ENCODE measurements at regions not wholly inside any gene's neighbourhood (a gene's known extent, or its start where the extent isn't known, plus 50 kb on each side); places are given as distances from the start of the nearest gene placed in this dataset.

DNA sequence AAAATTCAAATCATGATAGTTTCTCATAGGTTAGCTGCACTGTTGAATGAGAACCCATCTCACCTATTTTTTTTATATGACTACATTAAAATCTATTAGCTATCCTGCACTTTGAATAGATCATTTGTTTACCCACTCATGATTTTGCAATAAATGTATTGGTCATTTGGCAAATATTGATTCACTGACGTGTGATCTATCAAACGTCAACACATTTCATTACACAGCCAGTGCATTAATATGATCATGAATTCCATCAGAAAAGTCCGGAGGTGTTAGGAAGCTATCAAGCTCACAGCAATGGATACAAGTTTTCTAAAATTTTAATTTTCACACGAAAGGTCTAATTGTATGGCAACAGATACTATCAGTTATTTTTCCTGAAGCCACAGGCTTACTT lies 128.2 kb upstream of the ID2 start:
- Histone ChIP-seq H3K9ac (ENCODE audit: low read length) (no peak overlapping the region), H3K9me3 (replicated peaks; ENCODE audit: insufficient read depth, low read length) (no peaks in the 10 kb centered on the region), H3K27ac (ENCODE audit: low read length) (no peak overlapping the region)

DNA sequence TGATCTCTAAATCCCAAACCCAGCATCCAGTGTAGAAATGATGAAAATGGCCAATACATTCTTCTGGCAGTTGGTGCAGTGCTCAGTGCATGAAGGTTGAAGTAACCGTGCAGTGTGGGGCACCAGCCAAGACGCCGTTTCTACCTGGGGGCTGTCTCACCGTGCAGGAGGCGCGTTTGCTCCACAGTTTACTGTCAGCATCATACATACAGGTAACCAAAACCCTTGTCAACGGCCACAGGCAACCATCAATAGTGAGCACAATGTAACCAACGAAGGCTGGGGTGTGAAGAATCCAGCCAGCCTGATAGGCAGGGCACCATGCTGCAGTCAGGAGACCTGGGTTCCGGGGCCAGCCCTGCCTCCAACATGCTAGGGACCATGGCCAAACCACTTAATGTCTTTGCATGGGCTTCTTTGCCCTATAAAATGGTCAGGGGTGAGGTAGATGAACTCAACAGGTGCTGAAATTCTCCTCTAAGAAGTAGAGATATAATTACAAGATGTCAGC lies 127.5 kb upstream of the ID2 start:
- H3K9me2 ChIP-seq (replicated peaks; ENCODE audit: insufficient read depth, low read length): no peaks in the 10 kb centered on the region
- H3K79me2 ChIP-seq (ENCODE audit: low read length): no peaks in the 10 kb centered on the region
- no peak overlapping the region for H2AFZ ChIP-seq (ENCODE audit: low read length)
- no peaks in the 10 kb centered on the region for H3K36me3 ChIP-seq (replicated peaks; ENCODE audit: insufficient read depth, low read length)
- H4K20me1 ChIP-seq (ENCODE audit: insufficient read depth, low read length): no peaks in the 10 kb centered on the region
- H3F3A ChIP-seq (ENCODE audit: insufficient read depth, low read length): no peaks in the 10 kb centered on the region
- DNase-seq: no peak
- H3K27me3 ChIP-seq (replicated peaks; ENCODE audit: insufficient read depth, low read length): no peaks in the 10 kb centered on the region
- no peak overlapping the region for H3K4me3 ChIP-seq (ENCODE audit: low read length)
- H3K9ac ChIP-seq (ENCODE audit: low read length): no peak overlapping the region
- TF ChIP-seq, protein P1, sequence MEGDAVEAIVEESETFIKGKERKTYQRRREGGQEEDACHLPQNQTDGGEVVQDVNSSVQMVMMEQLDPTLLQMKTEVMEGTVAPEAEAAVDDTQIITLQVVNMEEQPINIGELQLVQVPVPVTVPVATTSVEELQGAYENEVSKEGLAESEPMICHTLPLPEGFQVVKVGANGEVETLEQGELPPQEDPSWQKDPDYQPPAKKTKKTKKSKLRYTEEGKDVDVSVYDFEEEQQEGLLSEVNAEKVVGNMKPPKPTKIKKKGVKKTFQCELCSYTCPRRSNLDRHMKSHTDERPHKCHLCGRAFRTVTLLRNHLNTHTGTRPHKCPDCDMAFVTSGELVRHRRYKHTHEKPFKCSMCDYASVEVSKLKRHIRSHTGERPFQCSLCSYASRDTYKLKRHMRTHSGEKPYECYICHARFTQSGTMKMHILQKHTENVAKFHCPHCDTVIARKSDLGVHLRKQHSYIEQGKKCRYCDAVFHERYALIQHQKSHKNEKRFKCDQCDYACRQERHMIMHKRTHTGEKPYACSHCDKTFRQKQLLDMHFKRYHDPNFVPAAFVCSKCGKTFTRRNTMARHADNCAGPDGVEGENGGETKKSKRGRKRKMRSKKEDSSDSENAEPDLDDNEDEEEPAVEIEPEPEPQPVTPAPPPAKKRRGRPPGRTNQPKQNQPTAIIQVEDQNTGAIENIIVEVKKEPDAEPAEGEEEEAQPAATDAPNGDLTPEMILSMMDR (IDR thresholded peaks at IDR 0.05; ENCODE audit: low read length): no peak
- TF ChIP-seq EZH2 (optimal IDR thresholded peaks at IDR 0.05; ENCODE audit: low read depth, low read length) (no peak), EZH2phosphoT487 (IDR thresholded peaks at IDR 0.05; ENCODE audit: low read length) (no peak)
- H3K9me3 ChIP-seq (replicated peaks; ENCODE audit: insufficient read depth, low read length): no peaks in the 10 kb centered on the region
- H3K4me1 ChIP-seq (ENCODE audit: low read length): no peaks in the 10 kb centered on the region
- no peak overlapping the region for H3K4me2 ChIP-seq (ENCODE audit: low read depth, low read length)
- H3K27ac ChIP-seq (ENCODE audit: low read length): no peak overlapping the region

More for the DNA sequence above, 128.2 kb upstream of the ID2 start:
- no peak overlapping the region for H2AFZ ChIP-seq (ENCODE audit: low read length)
- no peaks in the 10 kb centered on the region for H3F3A ChIP-seq (ENCODE audit: insufficient read depth, low read length)
- no peak overlapping the region for H3K4me3 ChIP-seq (ENCODE audit: low read length)
- no peak for DNase-seq
- no peaks in the 10 kb centered on the region for H3K27me3 ChIP-seq (replicated peaks; ENCODE audit: insufficient read depth, low read length)
- H3K36me3 ChIP-seq (replicated peaks; ENCODE audit: insufficient read depth, low read length): no peaks in the 10 kb centered on the region
- TF ChIP-seq EZH2 (optimal IDR thresholded peaks at IDR 0.05; ENCODE audit: low read depth, low read length) (no peak), EZH2phosphoT487 (IDR thresholded peaks at IDR 0.05; ENCODE audit: low read length) (no peak)
- TF ChIP-seq, protein P1 (IDR thresholded peaks at IDR 0.05; ENCODE audit: low read length): no peak
- H3K4me2 ChIP-seq (ENCODE audit: low read depth, low read length): no peak overlapping the region
- no peaks in the 10 kb centered on the region for H3K79me2 ChIP-seq (ENCODE audit: low read length)
- no peaks in the 10 kb centered on the region for H3K4me1 ChIP-seq (ENCODE audit: low read length)
- H3K9me2 ChIP-seq (replicated peaks; ENCODE audit: insufficient read depth, low read length): no peaks in the 10 kb centered on the region
- no peaks in the 10 kb centered on the region for H4K20me1 ChIP-seq (ENCODE audit: insufficient read depth, low read length)

DNA sequence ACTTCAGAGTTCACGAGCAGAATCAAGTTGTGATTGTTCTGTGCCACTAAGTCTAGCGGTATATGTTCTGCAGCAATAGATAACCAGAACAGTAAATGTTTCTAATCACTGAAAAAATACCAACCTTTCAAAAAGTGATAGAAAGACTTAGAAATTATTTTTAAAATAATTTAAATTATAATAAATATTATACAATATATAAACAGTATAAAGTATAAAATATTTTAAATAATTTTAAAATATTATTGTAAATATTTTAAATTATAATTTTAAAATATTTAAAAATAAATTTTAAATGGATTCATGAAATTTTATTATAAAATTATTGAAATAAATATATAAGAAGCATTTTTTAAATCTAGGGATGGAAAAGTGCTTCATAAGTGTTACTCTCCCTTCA lies 126.3 kb upstream of the ID2 start:
- Histone ChIP-seq H3K4me2 (ENCODE audit: low read depth, low read length) (no peak overlapping the region), H3K27ac (ENCODE audit: low read length) (no peak overlapping the region), H3K9me3 (replicated peaks; ENCODE audit: insufficient read depth, low read length) (no peaks in the 10 kb centered on the region), H3K9me2 (replicated peaks; ENCODE audit: insufficient read depth, low read length) (no peaks in the 10 kb centered on the region), H3F3A (ENCODE audit: insufficient read depth, low read length) (no peaks in the 10 kb centered on the region), H3K4me3 (ENCODE audit: low read length) (no peak overlapping the region), H3K36me3 (replicated peaks; ENCODE audit: insufficient read depth, low read length) (no peaks in the 10 kb centered on the region), H3K79me2 (ENCODE audit: low read length) (no peaks in the 10 kb centered on the region), H3K4me1 (ENCODE audit: low read length) (no peaks in the 10 kb centered on the region), H2AFZ (ENCODE audit: low read length) (no peak overlapping the region), H4K20me1 (ENCODE audit: insufficient read depth, low read length) (no peaks in the 10 kb centered on the region), H3K9ac (ENCODE audit: low read length) (no peak overlapping the region), H3K27me3 (replicated peaks; ENCODE audit: insufficient read depth, low read length) (no peaks in the 10 kb centered on the region)
- no peak for DNase-seq
- TF ChIP-seq EZH2phosphoT487 (IDR thresholded peaks at IDR 0.05; ENCODE audit: low read length) (no peak), EZH2 (optimal IDR thresholded peaks at IDR 0.05; ENCODE audit: low read depth, low read length) (no peak)
- TF ChIP-seq, protein P1 (IDR thresholded peaks at IDR 0.05; ENCODE audit: low read length): no peak
